Endothelial cell of umbilical vein (primary cell): ENCODE measurements at regions not wholly inside any gene's neighbourhood (a gene's known extent, or its start where the extent isn't known, plus 50 kb on each side); places are given as distances from the start of the nearest gene placed in this dataset.

Source experiments
- CTCF ChIP-seq, 2 donors: IDR thresholded peaks; 1 replicate in 1 of 2; 2 replicates in 1 of 2; pipeline ENCODE4 v1.5.1; 2011; ENCODE audit warnings: low read length in 2 of 2, mild to moderate bottlenecking in 2 of 2, moderate library complexity in 2 of 2, control low read depth in 1 of 2, inconsistent platforms in 1 of 2, low read depth in 1 of 2; ENCODE audit not compliant: insufficient read depth in 1 of 2; ENCODE audit errors: extremely low read depth in 1 of 2
- POLR2A ChIP-seq: IDR thresholded peaks from 2 replicates; pipeline ENCODE4 v1.6.1; 2012; ENCODE audit warnings: low read depth, mild to moderate bottlenecking, control low read depth, low read length
- POLR2AphosphoS5 ChIP-seq: IDR thresholded peaks from 2 replicates; pipeline ENCODE4 v1.6.1; 2012; ENCODE audit warnings: low read depth, mild to moderate bottlenecking, control low read depth, low read length, moderate library complexity; ENCODE audit not compliant: insufficient read depth

DNA sequence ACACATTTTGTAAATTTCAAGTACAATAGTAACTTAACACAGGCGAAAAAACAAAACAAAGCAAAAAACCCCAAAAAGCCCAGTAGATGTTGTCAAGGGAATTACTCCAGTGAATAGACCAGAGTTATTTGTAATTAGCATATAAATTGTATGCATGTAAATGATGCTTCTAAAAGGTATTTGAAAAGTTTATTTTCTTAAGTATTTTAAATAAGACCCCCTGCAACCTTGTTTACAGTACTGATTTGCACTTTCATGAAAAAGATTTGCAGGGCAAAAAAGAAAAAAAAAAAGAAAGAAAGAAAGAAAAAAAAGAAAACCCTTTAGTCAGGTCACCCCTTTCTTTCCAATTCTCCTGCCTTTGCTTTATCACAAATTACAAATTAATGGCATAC lies 372.3 kb upstream of the IRX2 start:
- TF ChIP-seq POLR2A (no peak), CTCF (IDR thresholded peaks at IDR 0.05; ENCODE audit: extremely low read depth in 1 of 2, insufficient read depth in 1 of 2, low read depth in 1 of 2, low read length in 2 of 2) (no peak), POLR2AphosphoS5 (no peak)
